Testis (tissue), 2 donors: ENCODE measurements at regions not wholly inside any gene's neighbourhood (a gene's known extent, or its start where the extent isn't known, plus 50 kb on each side); places are given as distances from the start of the nearest gene placed in this dataset.

Source experiments
- DNase-seq: peaks from one replicate; pipeline ENCODE4 v3.0.0-alpha.2; 2019
- H3K27ac ChIP-seq, 2 donors: fragments of 200-600 bp; sonication (generic); one replicate each; pipeline ENCODE4 v1.5.1; 2019
- H3K27me3 ChIP-seq: fragments of 200-600 bp; sonication (generic); one replicate; pipeline ENCODE4 v1.5.1; 2019
- H3K36me3 ChIP-seq: fragments of 200-600 bp; sonication (generic); one replicate; pipeline ENCODE4 v1.5.1; 2017; ENCODE audit warnings: low read depth; ENCODE audit errors: missing control alignments
- H3K4me1 ChIP-seq: fragments of 200-600 bp; sonication (generic); one replicate; pipeline ENCODE4 v1.5.1; 2019
- H3K4me3 ChIP-seq, 2 donors: fragments of 200-600 bp; sonication (generic); one replicate each; pipeline ENCODE4 v1.5.1; 2017 to 2019
- H3K9me3 ChIP-seq: fragments of 200-600 bp; sonication (generic); one replicate; pipeline ENCODE4 v1.5.1; 2017
- POLR2A ChIP-seq: fragments of 450-650 bp; IDR thresholded peaks from one replicate; pipeline ENCODE4 v1.6.1; 2017; ENCODE audit warnings: antibody characterized with exemption, mild to moderate bottlenecking, moderate library complexity
- WGBS, 2 donors: methylation state at CpG; one replicate each; pipeline ENCODE4 v1.1.5; 2018; 5-methylcytosine and 5-hydroxymethylcytosine counted together
- intact Hi-C: fragments of 100-400 bp; cut with DNase I; formaldehyde crosslinking; loops from one replicate; pipeline ENCODE4 v1.15.1; 2023; ENCODE audit warnings: low total_unique reads
- TF ChIP-seq, protein P1 (sequence below), 3 experiments: fragments of 450-650 bp in 2 of 3; fragments of 200-600 bp in 1 of 3; sonication (generic) in 1 of 3; IDR thresholded peaks; one replicate each; pipeline ENCODE4 v1.5.1; 2016 to 2019; ENCODE audit warnings: antibody characterized with exemption in 3 of 3, mild to moderate bottlenecking in 2 of 3, moderate library complexity in 1 of 3

DNA sequence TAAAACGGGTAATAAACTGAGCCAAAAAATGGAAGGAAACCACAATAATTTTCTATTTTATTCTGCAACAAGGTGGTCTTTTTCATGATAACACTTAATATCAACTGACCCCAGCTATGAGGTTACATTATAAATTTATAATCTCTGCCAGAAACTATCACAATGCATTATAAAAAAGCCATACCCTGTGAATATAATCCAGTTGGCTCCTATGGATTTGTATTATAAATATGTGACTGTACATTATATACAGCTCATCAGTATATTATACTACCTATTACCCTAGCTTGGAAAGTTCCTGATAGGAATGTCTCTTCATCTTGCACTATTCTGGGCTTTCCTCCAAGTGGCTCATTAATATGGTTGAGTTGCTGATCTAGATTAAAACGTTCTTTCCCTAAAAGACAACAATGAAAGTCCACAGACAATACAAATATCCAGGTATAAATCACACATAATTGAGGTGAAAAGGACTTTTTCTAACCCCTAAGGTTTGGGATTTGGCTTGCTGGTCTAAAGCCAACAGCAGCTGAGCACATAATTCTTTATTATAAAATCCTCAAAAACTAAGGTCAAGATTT, 487.7 kb downstream of the TTLL7 start:
- no peak for DNase-seq
- H3K27ac ChIP-seq: no peak overlapping the region
- TF ChIP-seq, protein P1, sequence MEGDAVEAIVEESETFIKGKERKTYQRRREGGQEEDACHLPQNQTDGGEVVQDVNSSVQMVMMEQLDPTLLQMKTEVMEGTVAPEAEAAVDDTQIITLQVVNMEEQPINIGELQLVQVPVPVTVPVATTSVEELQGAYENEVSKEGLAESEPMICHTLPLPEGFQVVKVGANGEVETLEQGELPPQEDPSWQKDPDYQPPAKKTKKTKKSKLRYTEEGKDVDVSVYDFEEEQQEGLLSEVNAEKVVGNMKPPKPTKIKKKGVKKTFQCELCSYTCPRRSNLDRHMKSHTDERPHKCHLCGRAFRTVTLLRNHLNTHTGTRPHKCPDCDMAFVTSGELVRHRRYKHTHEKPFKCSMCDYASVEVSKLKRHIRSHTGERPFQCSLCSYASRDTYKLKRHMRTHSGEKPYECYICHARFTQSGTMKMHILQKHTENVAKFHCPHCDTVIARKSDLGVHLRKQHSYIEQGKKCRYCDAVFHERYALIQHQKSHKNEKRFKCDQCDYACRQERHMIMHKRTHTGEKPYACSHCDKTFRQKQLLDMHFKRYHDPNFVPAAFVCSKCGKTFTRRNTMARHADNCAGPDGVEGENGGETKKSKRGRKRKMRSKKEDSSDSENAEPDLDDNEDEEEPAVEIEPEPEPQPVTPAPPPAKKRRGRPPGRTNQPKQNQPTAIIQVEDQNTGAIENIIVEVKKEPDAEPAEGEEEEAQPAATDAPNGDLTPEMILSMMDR (IDR thresholded peaks at IDR 0.05): no peak
- no peak for TF ChIP-seq POLR2A
- no peak overlapping the region for H3K4me3 ChIP-seq
- no peaks in the 10 kb centered on the region for H3K4me1 ChIP-seq
- no peaks in the 10 kb centered on the region for H3K27me3 ChIP-seq
- H3K9me3 ChIP-seq: no peaks in the 10 kb centered on the region
- H3K36me3 ChIP-seq: no peaks in the 10 kb centered on the region
- WGBS, 2 donors: 43 to 53% methylated on average over 2 of the region's 2 CpGs
- intact Hi-C loops: no loop called here

DNA sequence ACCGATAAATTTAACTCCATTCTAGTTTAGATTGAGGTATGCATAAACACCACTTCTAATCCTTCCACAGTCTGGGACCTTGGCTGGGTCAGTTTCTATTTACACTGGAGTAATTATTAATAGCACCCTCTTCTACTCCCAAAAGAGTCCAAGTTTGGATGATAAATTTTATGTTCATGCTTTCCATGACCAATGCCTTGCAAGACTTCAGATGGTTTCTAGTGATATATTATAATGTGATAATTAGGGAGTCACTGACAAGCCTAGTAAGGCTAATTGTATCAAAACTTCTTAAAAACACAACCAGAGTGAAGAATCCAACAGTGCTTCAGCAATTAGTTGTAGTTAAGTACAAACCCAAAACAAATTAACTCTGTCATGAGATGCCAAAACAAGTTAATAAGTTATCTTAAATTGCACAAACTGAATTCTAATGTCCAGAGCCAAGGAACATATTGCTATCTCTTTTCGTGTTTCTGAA, 489.6 kb downstream of the TTLL7 start:
- Histone ChIP-seq H3K9me3 (no peaks in the 10 kb centered on the region), H3K27me3 (no peaks in the 10 kb centered on the region), H3K4me1 (no peaks in the 10 kb centered on the region), H3K36me3 (no peaks in the 10 kb centered on the region), H3K27ac (peak overlapping the region in 1 of 2 donors; percentile 21), H3K4me3 (no peak overlapping the region)
- 26 to 28% methylated on average over 2 of the region's 2 CpGs for WGBS, 2 donors
- intact Hi-C loops: no loop called here
- DNase-seq: no peak
- no peak for TF ChIP-seq POLR2A
- TF ChIP-seq, protein P1 (IDR thresholded peaks at IDR 0.05): no peak

DNA sequence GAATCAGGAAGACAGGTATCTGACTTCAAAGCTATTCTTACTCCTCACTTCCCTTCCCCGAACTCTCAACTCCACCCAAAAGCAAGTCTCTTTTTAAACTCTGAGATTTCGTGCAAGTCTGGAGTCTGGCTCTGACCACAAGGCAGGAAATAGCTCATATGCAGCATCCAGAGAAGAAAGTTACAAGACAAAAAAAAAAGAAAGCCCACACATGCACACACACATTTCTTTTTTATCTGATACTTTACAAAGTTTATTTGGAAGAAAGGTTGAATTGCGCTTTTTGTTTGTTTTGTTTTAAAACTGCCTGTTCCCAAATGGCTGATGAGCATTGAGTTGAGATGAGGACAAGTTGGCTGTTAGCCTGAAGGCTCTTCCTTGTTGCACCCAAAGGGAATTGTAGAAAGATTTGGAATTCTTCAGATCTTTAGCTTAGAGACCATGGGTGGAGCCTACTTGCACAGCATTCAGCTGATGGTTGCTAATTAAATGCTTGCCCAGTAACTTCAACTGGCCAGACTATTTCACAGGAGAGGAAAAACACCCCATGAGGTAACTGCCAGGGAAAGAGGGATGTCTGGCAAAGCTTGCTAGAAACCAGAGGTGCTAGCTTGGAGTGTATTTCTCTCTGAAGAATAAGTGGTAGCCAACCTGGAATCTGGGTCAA, 490.3 kb downstream of the TTLL7 start:
- Histone ChIP-seq H3K27ac (peak overlapping the region in 1 of 2 donors; percentile 46), H3K36me3 (no peaks in the 10 kb centered on the region), H3K4me3 (no peak overlapping the region), H3K4me1 (no peaks in the 10 kb centered on the region), H3K27me3 (no peaks in the 10 kb centered on the region), H3K9me3 (no peaks in the 10 kb centered on the region)
- DNase-seq: peak; percentile 71
- no peak for TF ChIP-seq POLR2A
- TF ChIP-seq, protein P1 (IDR thresholded peaks at IDR 0.05): no peak
- intact Hi-C loops: no loop called here
- 35 to 42% methylated on average over 3 of the region's 3 CpGs for WGBS, 2 donors

DNA sequence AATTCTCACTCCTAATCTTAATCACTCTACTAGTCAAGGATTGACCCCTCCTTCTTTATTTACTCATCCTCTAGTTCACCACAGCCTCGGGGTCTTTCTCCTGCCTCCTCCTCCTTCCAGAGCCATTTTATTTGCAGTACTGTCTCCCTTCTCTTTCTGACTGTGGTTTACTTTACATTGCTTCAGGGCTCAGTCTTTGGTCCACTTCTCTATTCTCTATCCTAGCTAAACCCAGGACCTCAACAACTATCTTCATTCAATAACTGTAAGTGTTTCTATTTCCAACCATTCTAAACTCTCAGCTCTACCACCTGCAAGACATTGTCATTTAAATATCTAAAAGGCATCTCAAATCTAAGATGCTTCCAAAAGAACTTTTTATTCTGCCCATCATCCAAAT, 493.8 kb downstream of the TTLL7 start:
- H3K9me3 ChIP-seq: no peaks in the 10 kb centered on the region
- TF ChIP-seq POLR2A: no peak
- TF ChIP-seq, protein P1 (IDR thresholded peaks at IDR 0.05): no peak
- H3K4me1 ChIP-seq: no peaks in the 10 kb centered on the region
- 97 to 100% methylated on average over 1 of the region's 1 CpG for WGBS, 2 donors
- H3K27me3 ChIP-seq: no peaks in the 10 kb centered on the region
- H3K36me3 ChIP-seq: no peaks in the 10 kb centered on the region
- intact Hi-C loops: no loop called here
- no peak for DNase-seq
- no peak overlapping the region for H3K4me3 ChIP-seq
- H3K27ac ChIP-seq: no peak overlapping the region

DNA sequence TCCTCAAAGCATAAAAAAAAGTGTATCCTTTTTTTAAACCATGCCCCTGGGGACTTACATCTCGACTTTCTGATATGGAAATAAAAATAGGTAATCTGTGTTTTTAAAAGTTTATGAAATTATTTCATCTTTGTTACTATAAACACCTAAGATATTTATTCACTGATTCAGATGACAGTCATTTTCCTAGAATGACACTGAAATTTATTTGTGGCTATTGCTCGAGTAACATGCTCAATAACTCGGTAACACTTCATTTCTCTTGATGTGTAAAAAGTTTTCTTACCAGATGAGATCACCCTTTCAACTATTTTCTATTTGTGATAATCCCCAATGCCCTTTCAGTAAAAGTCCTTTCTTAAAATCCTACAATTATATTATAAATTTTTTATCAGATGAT, 495.8 kb downstream of the TTLL7 start:
- intact Hi-C loops: no loop called here
- H3K36me3 ChIP-seq: no peaks in the 10 kb centered on the region
- H3K27me3 ChIP-seq: no peaks in the 10 kb centered on the region
- no peaks in the 10 kb centered on the region for H3K9me3 ChIP-seq
- no peaks in the 10 kb centered on the region for H3K4me1 ChIP-seq
- no peak overlapping the region for H3K27ac ChIP-seq
- no peak for TF ChIP-seq POLR2A
- TF ChIP-seq, protein P1 (IDR thresholded peaks at IDR 0.05): no peak
- no peak for DNase-seq
- no peak overlapping the region for H3K4me3 ChIP-seq
- WGBS, 2 donors: 91 to 92% methylated on average over 3 of the region's 3 CpGs
